ENCODE measurements at regions not wholly inside any gene's neighbourhood (a gene's known extent, or its start where the extent isn't known, plus 50 kb on each side); places are given as distances from the start of the nearest gene placed in this dataset.

DNA sequence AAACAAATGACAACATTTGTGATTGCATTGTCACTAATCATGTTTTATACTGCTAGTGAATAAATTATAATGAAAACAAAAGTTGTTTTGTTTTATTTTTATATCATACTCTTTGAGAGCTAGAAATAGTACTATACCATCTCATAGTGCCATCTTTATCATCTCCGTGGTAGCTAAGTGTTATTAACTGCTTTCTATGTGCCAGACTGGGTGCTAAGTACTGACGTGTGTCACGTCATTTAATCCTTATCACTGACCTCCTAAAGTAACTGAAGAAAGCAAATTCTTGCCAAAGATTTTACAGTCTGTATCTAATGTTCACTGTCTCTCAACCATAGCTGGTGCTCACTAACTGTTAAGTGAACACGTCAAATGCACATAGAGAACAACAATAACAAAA is 99.5 kb upstream of the CNTN3 start:
- Histone ChIP-seq H3K27me3 (ENCODE audit: control insufficient read depth, insufficient read depth, low read length) (no peaks in the 10 kb centered on the region), H3K27ac (ENCODE audit: low read length) (no peak overlapping the region), H3K4me1 (ENCODE audit: control insufficient read depth, insufficient read depth, low read length) (no peaks in the 10 kb centered on the region), H3K36me3 (ENCODE audit: control insufficient read depth, insufficient read depth, low read length) (no peaks in the 10 kb centered on the region), H3K9me3 (replicated peaks; ENCODE audit: control insufficient read depth, low read depth, low read length) (no peaks in the 10 kb centered on the region), H3K4me3 (ENCODE audit: low read length) (no peak overlapping the region)
- 58% methylated on average over 2 of the region's 4 CpGs for WGBS (ENCODE audit: insufficient coverage)
- DNase-seq = no peak

DNA sequence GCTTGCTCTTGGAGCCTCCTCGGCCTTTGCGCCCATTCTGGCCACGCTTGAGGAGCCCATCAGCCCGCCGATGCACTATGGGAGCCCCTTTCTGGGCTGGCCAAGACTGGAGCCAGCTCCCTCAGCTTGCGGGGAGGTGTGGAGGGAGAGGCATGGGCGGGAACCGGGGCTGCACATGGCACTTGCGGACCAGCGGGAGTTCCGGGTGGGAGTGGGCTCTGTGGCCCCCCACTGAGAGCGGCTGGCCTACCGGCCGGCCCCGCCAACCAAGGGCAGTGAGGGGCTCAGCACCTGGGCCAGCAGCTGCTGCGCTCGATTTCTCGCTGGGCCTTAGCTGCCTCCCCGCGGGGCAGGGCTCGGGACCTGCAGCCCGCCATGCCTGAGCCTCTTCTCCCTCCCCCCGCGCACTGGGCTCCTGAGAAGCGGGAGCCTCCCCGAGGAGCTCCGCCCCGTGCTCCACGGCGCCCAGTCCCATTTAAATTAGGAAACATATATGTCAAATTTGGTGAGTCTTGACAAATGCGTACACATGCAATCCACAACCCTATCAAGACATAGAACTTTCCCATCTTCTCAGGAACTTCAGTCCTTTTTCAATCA is 97.6 kb upstream of the CNTN3 start:
- H3K4me1 ChIP-seq (ENCODE audit: control insufficient read depth, insufficient read depth, low read length) = no peaks in the 10 kb centered on the region
- no peaks in the 10 kb centered on the region for H3K9me3 ChIP-seq (replicated peaks; ENCODE audit: control insufficient read depth, low read depth, low read length)
- H3K27ac ChIP-seq (ENCODE audit: low read length) = no peak overlapping the region
- no peak overlapping the region for H3K4me3 ChIP-seq (ENCODE audit: low read length)
- no peak for DNase-seq
- H3K36me3 ChIP-seq (ENCODE audit: control insufficient read depth, insufficient read depth, low read length) = no peaks in the 10 kb centered on the region
- no peaks in the 10 kb centered on the region for H3K27me3 ChIP-seq (ENCODE audit: control insufficient read depth, insufficient read depth, low read length)
- WGBS (ENCODE audit: insufficient coverage) = 97% methylated on average over 19 of the region's 31 CpGs

DNA sequence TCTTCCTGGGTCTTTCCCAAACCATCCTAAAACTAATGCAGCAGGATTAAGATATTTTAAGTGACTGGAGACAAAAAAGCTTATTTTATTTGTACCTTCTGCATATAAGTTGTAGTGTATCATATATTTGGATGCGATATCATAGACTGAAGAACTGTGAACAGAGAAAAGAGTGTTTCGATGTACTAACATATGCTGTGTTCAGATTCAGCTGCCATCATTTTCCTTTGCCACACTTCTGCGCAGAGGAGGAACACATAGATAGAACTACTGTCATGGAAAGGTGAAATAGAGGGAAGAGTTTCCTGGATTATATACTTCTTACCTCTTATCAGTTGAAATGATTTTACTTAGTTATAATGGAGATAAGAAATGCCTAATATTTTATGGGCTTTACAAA is 95.5 kb upstream of the CNTN3 start:
- no peak overlapping the region for H3K27ac ChIP-seq (ENCODE audit: low read length)
- no peak for DNase-seq
- WGBS (ENCODE audit: insufficient coverage) = 100% methylated on average over 2 of the region's 3 CpGs
- no peak overlapping the region for H3K4me3 ChIP-seq (ENCODE audit: low read length)
- no peaks in the 10 kb centered on the region for H3K4me1 ChIP-seq (ENCODE audit: control insufficient read depth, insufficient read depth, low read length)
- H3K36me3 ChIP-seq (ENCODE audit: control insufficient read depth, insufficient read depth, low read length) = no peaks in the 10 kb centered on the region
- no peaks in the 10 kb centered on the region for H3K27me3 ChIP-seq (ENCODE audit: control insufficient read depth, insufficient read depth, low read length)
- H3K9me3 ChIP-seq (replicated peaks; ENCODE audit: control insufficient read depth, low read depth, low read length) = no peaks in the 10 kb centered on the region

DNA sequence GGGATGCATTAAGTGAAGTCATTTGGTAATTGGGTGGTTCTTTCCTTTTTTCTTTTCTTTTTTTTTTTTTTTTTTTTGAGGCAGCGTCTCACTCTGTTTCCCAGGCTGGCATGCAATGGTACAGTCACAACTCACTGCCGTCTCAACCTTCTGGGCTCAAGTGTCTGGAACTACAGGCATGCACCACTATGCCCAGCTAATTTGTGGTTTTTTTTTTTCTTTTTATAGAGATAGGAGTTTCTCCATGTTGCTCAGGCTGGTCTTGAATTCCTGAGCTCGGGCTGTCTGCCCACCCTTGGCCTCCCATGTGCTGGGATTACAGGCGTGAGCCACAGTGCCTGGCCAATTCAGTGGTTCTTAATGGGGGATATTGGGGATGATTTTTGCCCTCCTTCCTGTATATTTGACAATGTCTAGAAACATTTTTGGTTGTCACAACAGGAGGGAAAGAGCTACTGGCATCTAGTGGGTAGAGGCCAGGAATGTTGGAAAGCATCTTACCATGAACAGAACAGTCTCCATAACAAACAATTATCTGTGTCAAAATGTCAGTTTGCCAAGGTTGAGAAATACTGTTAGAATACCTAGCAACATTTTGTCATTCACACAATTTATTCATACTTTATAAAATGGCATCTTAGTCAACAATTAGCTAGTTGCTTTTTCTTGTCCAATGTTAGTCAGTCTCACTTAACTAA is 79.4 kb upstream of the CNTN3 start:
- DNase-seq = peak; percentile 3
- Histone ChIP-seq H3K9me3 (replicated peaks; ENCODE audit: control insufficient read depth, low read depth, low read length) (no peaks in the 10 kb centered on the region), H3K36me3 (ENCODE audit: control insufficient read depth, insufficient read depth, low read length) (no peaks in the 10 kb centered on the region), H3K27me3 (ENCODE audit: control insufficient read depth, insufficient read depth, low read length) (no peaks in the 10 kb centered on the region), H3K4me3 (ENCODE audit: low read length) (no peak overlapping the region), H3K4me1 (ENCODE audit: control insufficient read depth, insufficient read depth, low read length) (no peaks in the 10 kb centered on the region), H3K27ac (ENCODE audit: low read length) (no peak overlapping the region)
- 80% methylated on average over 1 of the region's 4 CpGs for WGBS (ENCODE audit: insufficient coverage)

DNA sequence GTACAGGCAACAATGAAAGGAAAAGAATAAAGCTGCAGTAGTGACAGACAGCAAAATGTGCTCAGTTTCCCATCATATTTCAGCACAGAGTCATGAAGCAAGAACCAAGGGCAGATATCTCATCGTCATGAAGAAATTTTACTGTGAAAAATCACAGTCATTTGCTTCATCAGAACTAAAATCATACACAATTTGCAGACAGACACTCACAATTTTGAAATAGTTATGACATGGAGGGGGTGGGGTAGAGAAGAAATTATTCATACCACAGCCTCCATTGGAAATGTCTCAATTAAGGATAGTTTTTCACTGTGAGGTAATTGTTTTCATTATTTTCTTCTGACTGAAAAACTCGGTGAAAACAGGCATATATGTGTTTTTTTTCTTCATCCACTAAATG is 78.8 kb upstream of the CNTN3 start:
- Histone ChIP-seq H3K27me3 (ENCODE audit: control insufficient read depth, insufficient read depth, low read length) (no peaks in the 10 kb centered on the region), H3K4me1 (ENCODE audit: control insufficient read depth, insufficient read depth, low read length) (no peaks in the 10 kb centered on the region), H3K4me3 (ENCODE audit: low read length) (no peak overlapping the region), H3K27ac (ENCODE audit: low read length) (no peak overlapping the region), H3K36me3 (ENCODE audit: control insufficient read depth, insufficient read depth, low read length) (no peaks in the 10 kb centered on the region), H3K9me3 (replicated peaks; ENCODE audit: control insufficient read depth, low read depth, low read length) (no peaks in the 10 kb centered on the region)
- DNase-seq = no peak
- WGBS (ENCODE audit: insufficient coverage) = no CpG with 5 or more reads among the region's 2 CpGs

DNA sequence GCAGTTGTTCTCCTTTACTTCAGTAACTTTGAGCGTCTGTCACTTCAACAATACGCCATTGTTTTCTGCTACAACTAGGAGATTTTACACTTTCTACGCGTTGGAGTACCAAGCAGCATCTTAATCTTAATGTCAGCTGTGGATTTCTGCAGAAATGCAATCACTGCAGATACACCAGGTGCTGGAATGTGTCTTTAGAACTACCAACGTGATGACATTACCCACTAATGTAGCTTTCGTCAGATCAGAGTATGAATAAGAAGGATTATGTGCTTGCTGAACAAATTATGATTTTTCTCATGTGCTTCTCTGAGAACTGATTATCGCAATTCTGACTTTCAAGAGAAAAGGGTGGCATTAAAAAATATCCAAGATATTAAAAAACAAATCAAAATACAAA is 77.5 kb upstream of the CNTN3 start:
- H3K4me1 ChIP-seq (ENCODE audit: control insufficient read depth, insufficient read depth, low read length) = no peaks in the 10 kb centered on the region
- WGBS (ENCODE audit: insufficient coverage) = 83% methylated on average over 1 of the region's 7 CpGs

DNA sequence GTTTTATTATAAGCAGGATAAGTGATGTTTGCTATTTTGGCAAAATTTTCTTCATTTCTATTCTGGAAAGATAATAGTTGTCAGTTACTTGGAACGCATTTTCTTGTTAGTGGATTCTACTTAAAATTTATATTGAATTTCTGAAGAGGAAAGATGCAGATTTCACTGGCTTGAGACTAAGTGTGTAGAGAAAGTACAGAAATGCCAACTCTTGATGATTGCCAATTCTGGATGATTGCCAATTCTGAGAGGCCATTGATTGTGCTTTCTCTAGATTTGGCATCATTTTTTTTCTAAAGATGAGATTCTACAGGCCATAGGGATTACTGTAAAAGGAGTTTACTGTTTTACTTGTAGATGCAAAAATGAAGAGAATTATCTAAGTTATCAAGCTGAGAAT is 58.9 kb upstream of the CNTN3 start:
- no peaks in the 10 kb centered on the region for H3K4me1 ChIP-seq (ENCODE audit: control insufficient read depth, insufficient read depth, low read length)
- no peaks in the 10 kb centered on the region for H3K9me3 ChIP-seq (replicated peaks; ENCODE audit: control insufficient read depth, low read depth, low read length)
- H3K4me3 ChIP-seq (ENCODE audit: low read length) = no peak overlapping the region
- no peaks in the 10 kb centered on the region for H3K36me3 ChIP-seq (ENCODE audit: control insufficient read depth, insufficient read depth, low read length)
- H3K27me3 ChIP-seq (ENCODE audit: control insufficient read depth, insufficient read depth, low read length) = no peaks in the 10 kb centered on the region
- WGBS (ENCODE audit: insufficient coverage) = 80% methylated on average over 1 of the region's 1 CpG
- H3K27ac ChIP-seq (ENCODE audit: low read length) = no peak overlapping the region
- no peak for DNase-seq

More for the DNA sequence above, 77.5 kb upstream of the CNTN3 start:
- Histone ChIP-seq H3K9me3 (replicated peaks; ENCODE audit: control insufficient read depth, low read depth, low read length) (no peaks in the 10 kb centered on the region), H3K4me3 (ENCODE audit: low read length) (no peak overlapping the region), H3K36me3 (ENCODE audit: control insufficient read depth, insufficient read depth, low read length) (no peaks in the 10 kb centered on the region), H3K27me3 (ENCODE audit: control insufficient read depth, insufficient read depth, low read length) (no peaks in the 10 kb centered on the region), H3K27ac (ENCODE audit: low read length) (no peak overlapping the region)
- DNase-seq = no peak

DNA sequence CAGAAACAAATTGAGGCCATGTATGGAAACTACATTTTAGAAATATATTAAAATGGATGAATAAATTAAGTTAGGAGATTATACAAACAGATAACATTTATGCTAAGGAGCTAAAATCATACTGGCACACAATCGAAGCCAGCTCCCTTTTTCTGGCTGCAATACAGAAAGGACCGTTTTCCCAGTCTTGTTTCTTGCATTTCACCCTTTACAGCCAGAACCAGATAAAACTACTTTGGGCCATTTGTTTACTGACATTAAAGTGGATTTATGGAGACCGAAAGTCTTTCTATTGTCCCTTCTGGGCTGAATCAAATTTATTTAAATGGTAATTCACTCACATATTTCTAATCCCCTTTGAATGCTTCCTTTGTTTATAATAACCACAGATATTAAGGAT is 50.1 kb upstream of the CNTN3 start:
- WGBS (ENCODE audit: insufficient coverage) = no CpG with 5 or more reads among the region's 3 CpGs
- Histone ChIP-seq H3K4me1 (ENCODE audit: control insufficient read depth, insufficient read depth, low read length) (no peaks in the 10 kb centered on the region), H3K9me3 (replicated peaks; ENCODE audit: control insufficient read depth, low read depth, low read length) (peaks cover 6% of the 10 kb centered on the region), H3K27me3 (ENCODE audit: control insufficient read depth, insufficient read depth, low read length) (no peaks in the 10 kb centered on the region), H3K27ac (ENCODE audit: low read length) (no peak overlapping the region), H3K36me3 (ENCODE audit: control insufficient read depth, insufficient read depth, low read length) (no peaks in the 10 kb centered on the region), H3K4me3 (ENCODE audit: low read length) (no peak overlapping the region)
- DNase-seq = no peak
